Parathyroid adenoma (tissue), 2 donors: ENCODE measurements at regions not wholly inside any gene's neighbourhood (a gene's known extent, or its start where the extent isn't known, plus 50 kb on each side); places are given as distances from the start of the nearest gene placed in this dataset.

Experiments
- H2AFZ ChIP-seq: fragments of 300-600 bp; sonication (generic); one replicate; pipeline ENCODE4 v1.7.0; 2017; ENCODE audit warnings: antibody characterized with exemption, mild to moderate bottlenecking
- H3K27ac ChIP-seq: fragments of 300-600 bp; sonication (generic); one replicate; pipeline ENCODE4 v1.7.0; 2017
- H3K27me3 ChIP-seq: fragments of 300-600 bp; sonication (generic); one replicate; pipeline ENCODE4 v1.7.0; 2017; ENCODE audit warnings: low read length; ENCODE audit not compliant: control insufficient read depth, insufficient read depth
- H3K36me3 ChIP-seq: fragments of 300-600 bp; sonication (generic); one replicate; pipeline ENCODE4 v1.7.0; 2017; ENCODE audit warnings: low read length; ENCODE audit not compliant: control insufficient read depth, insufficient read depth
- H3K4me1 ChIP-seq: fragments of 300-600 bp; sonication (generic); one replicate; pipeline ENCODE4 v1.7.0; 2017; ENCODE audit warnings: control low read depth
- H3K4me2 ChIP-seq: fragments of 300-600 bp; sonication (generic); one replicate; pipeline ENCODE4 v1.7.0; 2017; ENCODE audit warnings: low read length
- H3K4me3 ChIP-seq: fragments of 300-600 bp; sonication (generic); one replicate; pipeline ENCODE4 v1.7.0; 2017; ENCODE audit warnings: low read depth, low read length
- H3K79me2 ChIP-seq: fragments of 300-600 bp; sonication (generic); one replicate; pipeline ENCODE4 v1.7.0; 2017; ENCODE audit warnings: control low read depth
- H3K9ac ChIP-seq: fragments of 300-600 bp; sonication (generic); one replicate; pipeline ENCODE4 v1.7.0; 2017; ENCODE audit warnings: mild to moderate bottlenecking
- H3K9me3 ChIP-seq: fragments of 300-600 bp; sonication (generic); one replicate; pipeline ENCODE4 v1.7.0; 2017; ENCODE audit warnings: low read length; ENCODE audit not compliant: control insufficient read depth
- TF ChIP-seq, protein P1 (sequence below): fragments of 300-600 bp; sonication (generic); IDR thresholded peaks from one replicate; pipeline ENCODE4 v1.7.0; 2017; ENCODE audit warnings: antibody characterized with exemption, mild to moderate bottlenecking
- donor health status: primary hyperparathyroidism.

DNA sequence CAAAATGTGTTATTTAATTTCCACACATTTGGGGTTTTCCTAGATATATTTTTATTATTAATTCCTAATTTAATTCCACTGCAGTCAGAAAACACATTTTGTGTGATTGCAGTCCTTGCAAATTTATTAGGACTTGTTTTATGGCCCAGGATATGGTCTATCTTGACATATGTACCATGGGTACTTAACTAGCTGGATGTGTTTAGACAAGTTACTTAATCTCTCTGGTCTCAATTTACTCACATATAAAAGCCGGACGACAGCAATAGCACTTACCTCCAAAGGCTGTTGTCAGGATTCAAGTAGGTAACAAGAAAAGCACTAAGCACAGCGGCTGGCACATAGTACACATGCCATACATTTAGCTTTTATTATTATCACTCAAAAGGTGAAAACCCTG is 118.2 kb upstream of the MSX2 start:
- H3K79me2 ChIP-seq, result no peaks in the 10 kb centered on the region
- TF ChIP-seq, protein P1, sequence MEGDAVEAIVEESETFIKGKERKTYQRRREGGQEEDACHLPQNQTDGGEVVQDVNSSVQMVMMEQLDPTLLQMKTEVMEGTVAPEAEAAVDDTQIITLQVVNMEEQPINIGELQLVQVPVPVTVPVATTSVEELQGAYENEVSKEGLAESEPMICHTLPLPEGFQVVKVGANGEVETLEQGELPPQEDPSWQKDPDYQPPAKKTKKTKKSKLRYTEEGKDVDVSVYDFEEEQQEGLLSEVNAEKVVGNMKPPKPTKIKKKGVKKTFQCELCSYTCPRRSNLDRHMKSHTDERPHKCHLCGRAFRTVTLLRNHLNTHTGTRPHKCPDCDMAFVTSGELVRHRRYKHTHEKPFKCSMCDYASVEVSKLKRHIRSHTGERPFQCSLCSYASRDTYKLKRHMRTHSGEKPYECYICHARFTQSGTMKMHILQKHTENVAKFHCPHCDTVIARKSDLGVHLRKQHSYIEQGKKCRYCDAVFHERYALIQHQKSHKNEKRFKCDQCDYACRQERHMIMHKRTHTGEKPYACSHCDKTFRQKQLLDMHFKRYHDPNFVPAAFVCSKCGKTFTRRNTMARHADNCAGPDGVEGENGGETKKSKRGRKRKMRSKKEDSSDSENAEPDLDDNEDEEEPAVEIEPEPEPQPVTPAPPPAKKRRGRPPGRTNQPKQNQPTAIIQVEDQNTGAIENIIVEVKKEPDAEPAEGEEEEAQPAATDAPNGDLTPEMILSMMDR, result no peak
- H3K4me2 ChIP-seq, result no peak overlapping the region
- H3K27me3 ChIP-seq, result no peaks in the 10 kb centered on the region
- no peak overlapping the region for H3K9ac ChIP-seq
- peaks cover 28% of the 10 kb centered on the region for H3K4me1 ChIP-seq
- peak overlapping the region; percentile 16 for H2AFZ ChIP-seq
- H3K4me3 ChIP-seq, result no peak overlapping the region
- H3K9me3 ChIP-seq, result no peaks in the 10 kb centered on the region
- H3K27ac ChIP-seq, result no peak overlapping the region
- H3K36me3 ChIP-seq, result no peaks in the 10 kb centered on the region

DNA sequence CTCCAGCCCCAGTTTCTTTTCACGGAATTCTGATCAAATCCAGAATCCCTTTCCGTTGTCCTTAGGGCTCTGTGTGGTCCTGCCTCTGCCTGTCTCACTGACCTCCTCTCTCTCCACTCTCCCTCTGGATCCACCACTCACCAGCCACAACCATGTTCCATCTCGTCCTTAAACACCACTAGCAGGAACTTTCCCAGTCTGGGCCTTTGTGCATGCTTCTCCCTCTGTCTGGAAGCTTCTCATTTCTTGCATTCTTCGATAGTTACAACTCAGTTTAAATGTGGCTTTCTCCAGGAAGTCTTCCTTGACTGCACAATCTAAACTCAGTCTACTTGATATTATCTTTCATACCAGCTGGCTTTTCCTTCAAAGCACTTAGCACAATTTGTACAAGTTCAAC is 117.7 kb upstream of the MSX2 start:
- TF ChIP-seq, protein P1, result no peak
- H3K4me2 ChIP-seq, result no peak overlapping the region
- H3K9ac ChIP-seq, result no peak overlapping the region

DNA sequence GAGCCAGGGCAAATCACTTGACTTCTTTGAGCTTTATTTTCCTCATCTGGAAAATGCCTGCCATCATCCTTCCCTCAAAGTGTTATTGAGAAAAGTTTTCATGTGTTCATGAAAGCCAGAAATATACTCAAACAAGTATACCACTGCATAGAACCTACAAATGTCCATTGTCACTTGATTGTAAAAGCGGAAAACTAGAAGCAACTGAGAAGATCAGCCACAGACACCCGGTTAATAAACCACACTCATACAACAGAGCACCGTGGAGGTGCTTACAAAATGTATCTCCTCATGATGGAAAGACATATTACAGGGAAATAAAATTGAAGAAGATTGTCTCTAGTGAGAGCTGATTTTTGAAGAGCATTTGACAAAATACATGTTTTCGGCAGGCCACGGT is 117.2 kb upstream of the MSX2 start:
- H3K27ac ChIP-seq, result no peak overlapping the region
- H3K4me1 ChIP-seq, result peaks cover 32% of the 10 kb centered on the region
- no peak overlapping the region for H3K4me2 ChIP-seq
- no peak overlapping the region for H3K4me3 ChIP-seq
- H3K36me3 ChIP-seq, result no peaks in the 10 kb centered on the region
- no peaks in the 10 kb centered on the region for H3K79me2 ChIP-seq
- H3K9ac ChIP-seq, result no peak overlapping the region
- no peaks in the 10 kb centered on the region for H3K9me3 ChIP-seq
- no peaks in the 10 kb centered on the region for H3K27me3 ChIP-seq
- H2AFZ ChIP-seq, result peak overlapping the region; percentile 16
- TF ChIP-seq, protein P1, result no peak

More for the DNA sequence above, 117.7 kb upstream of the MSX2 start:
- Histone ChIP-seq H3K4me3 (no peak overlapping the region), H3K4me1 (peaks cover 32% of the 10 kb centered on the region), H3K79me2 (no peaks in the 10 kb centered on the region), H3K9me3 (no peaks in the 10 kb centered on the region), H3K27ac (no peak overlapping the region), H3K27me3 (no peaks in the 10 kb centered on the region), H2AFZ (peak overlapping the region; percentile 16), H3K36me3 (no peaks in the 10 kb centered on the region)

DNA sequence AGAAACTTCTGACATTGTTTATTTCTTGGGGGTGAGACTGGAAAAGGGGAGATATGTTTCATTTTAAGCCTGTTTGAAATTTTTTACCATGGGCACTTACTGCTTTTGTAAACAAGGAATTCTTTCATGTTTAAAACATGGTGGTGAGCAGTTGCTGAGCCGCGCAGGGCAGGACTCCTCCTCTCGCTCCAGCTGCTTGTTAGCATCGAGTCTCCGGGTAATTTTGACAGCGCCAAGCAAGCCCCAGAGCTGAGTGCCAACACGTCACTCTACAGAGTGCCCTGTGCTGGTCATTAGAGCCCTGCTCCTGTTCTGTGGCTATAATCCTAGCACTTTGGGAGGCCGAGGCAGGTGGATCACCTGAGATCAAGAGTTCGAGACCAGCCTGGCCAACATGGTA is 116.5 kb upstream of the MSX2 start:
- TF ChIP-seq, protein P1, result no peak
- Histone ChIP-seq H3K36me3 (no peaks in the 10 kb centered on the region), H3K27ac (peak overlapping the region; percentile 92), H3K4me2 (peak overlapping the region; percentile 46), H3K27me3 (no peaks in the 10 kb centered on the region), H3K4me3 (peak overlapping the region; percentile 36), H3K9ac (no peak overlapping the region), H3K4me1 (peaks cover 37% of the 10 kb centered on the region), H3K9me3 (no peaks in the 10 kb centered on the region), H2AFZ (peak overlapping the region; percentile 93), H3K79me2 (no peaks in the 10 kb centered on the region)

GRCh38 chr5:174608631-174609097 is 115.7 kb upstream of the MSX2 start:
- H3K79me2 ChIP-seq, result no peaks in the 10 kb centered on the region
- TF ChIP-seq, protein P1, result no peak
- peak overlapping the region; percentile 93 for H2AFZ ChIP-seq
- H3K36me3 ChIP-seq, result no peaks in the 10 kb centered on the region
- H3K4me2 ChIP-seq, result peak overlapping the region; percentile 46
- H3K27me3 ChIP-seq, result no peaks in the 10 kb centered on the region
- H3K9me3 ChIP-seq, result no peaks in the 10 kb centered on the region
- H3K27ac ChIP-seq, result peak overlapping the region; percentile 92
- peaks cover 40% of the 10 kb centered on the region for H3K4me1 ChIP-seq
- H3K4me3 ChIP-seq, result peak overlapping the region; percentile 36
- no peak overlapping the region for H3K9ac ChIP-seq
